Vagina (tissue), 2 donors: ENCODE measurements at regions not wholly inside any gene's neighbourhood (a gene's known extent, or its start where the extent isn't known, plus 50 kb on each side); places are given as distances from the start of the nearest gene placed in this dataset.

Experiments
- DNase-seq, 2 donors: peaks; one replicate each; pipeline ENCODE4 v3.0.0-alpha.2; 2017; ENCODE audit errors: extremely low spot score in 2 of 2
- H3K27ac ChIP-seq: fragments of 200-600 bp; sonication (generic); one replicate; pipeline ENCODE4 v1.5.1; 2019
- H3K27me3 ChIP-seq: fragments of 200-600 bp; sonication (generic); one replicate; pipeline ENCODE4 v1.5.1; 2019
- H3K36me3 ChIP-seq, 2 donors: fragments of 200-600 bp; sonication (generic); one replicate each; pipeline ENCODE4 v1.5.1; 2017 to 2019
- H3K4me1 ChIP-seq: fragments of 200-600 bp; sonication (generic); one replicate; pipeline ENCODE4 v1.5.1; 2019
- H3K4me3 ChIP-seq, 2 donors: fragments of 200-600 bp; sonication (generic); 1 replicate in 1 of 2; 2 replicates in 1 of 2; pipeline ENCODE4 v1.5.1; 2016 to 2019
- H3K9me3 ChIP-seq: fragments of 200-600 bp; sonication (generic); one replicate; pipeline ENCODE4 v1.5.1; 2019
- CTCF ChIP-seq, 3 experiments: fragments of 450-650 bp in 2 of 3; fragments of 200-600 bp in 1 of 3; sonication (generic) in 1 of 3; IDR thresholded peaks; one replicate each; pipeline ENCODE4 v1.5.1; 2017 to 2019; ENCODE audit warnings: antibody characterized with exemption in 3 of 3, mild to moderate bottlenecking in 2 of 3, moderate library complexity in 2 of 3
- POLR2A ChIP-seq, 2 donors: fragments of 450-650 bp; IDR thresholded peaks; one replicate each; pipeline ENCODE4 v1.6.1; 2017; ENCODE audit warnings: antibody characterized with exemption in 2 of 2, mild to moderate bottlenecking in 2 of 2, moderate library complexity in 2 of 2
- POLR2AphosphoS5 ChIP-seq, 2 donors: sonication (generic); formaldehyde crosslinking; IDR thresholded peaks; one replicate each; pipeline ENCODE4 v1.9.0; 2017; ENCODE audit warnings: antibody characterized with exemption in 2 of 2, mild to moderate bottlenecking in 2 of 2, low read depth in 1 of 2; ENCODE audit not compliant: insufficient read depth in 1 of 2
- intact Hi-C: fragments of 100-400 bp; cut with DNase I; formaldehyde crosslinking; loops from one replicate; pipeline ENCODE4 v1.15.1; 2023

- Histone ChIP-seq H3K27me3 (no peaks in the 10 kb centered on the region), H3K4me3 (no peak overlapping the region), H3K36me3 (no peaks in the 10 kb centered on the region), H3K9me3 (no peaks in the 10 kb centered on the region), H3K4me1 (no peaks in the 10 kb centered on the region), H3K27ac (no peak overlapping the region)
- TF ChIP-seq POLR2A (IDR thresholded peaks at IDR 0.05), result no peak
- no peak for TF ChIP-seq POLR2AphosphoS5 (IDR thresholded peaks at IDR 0.05; ENCODE audit: insufficient read depth in 1 of 2, low read depth in 1 of 2)
- no peak for TF ChIP-seq CTCF (IDR thresholded peaks at IDR 0.05)
- intact Hi-C loops, result no loop called here
- no peak for DNase-seq
These were observed 502.9 kb downstream of the PDCD6IP start for GRCh38 chr3:34301313-34301712.

GRCh38 chr3:34305266-34305665, 506.8 kb downstream of the PDCD6IP start:
- TF ChIP-seq POLR2A (IDR thresholded peaks at IDR 0.05) (no peak), POLR2AphosphoS5 (IDR thresholded peaks at IDR 0.05; ENCODE audit: insufficient read depth in 1 of 2, low read depth in 1 of 2) (no peak), CTCF (IDR thresholded peaks at IDR 0.05) (no peak)
- no peak overlapping the region for H3K27ac ChIP-seq
- H3K36me3 ChIP-seq, result no peaks in the 10 kb centered on the region
- H3K9me3 ChIP-seq, result no peaks in the 10 kb centered on the region
- intact Hi-C loops, result no loop called here
- no peaks in the 10 kb centered on the region for H3K4me1 ChIP-seq
- no peak overlapping the region for H3K4me3 ChIP-seq
- no peaks in the 10 kb centered on the region for H3K27me3 ChIP-seq
- no peak for DNase-seq

GRCh38 chr3:34312684-34313083, 514.3 kb downstream of the PDCD6IP start:
- Histone ChIP-seq H3K4me3 (no peak overlapping the region), H3K4me1 (no peaks in the 10 kb centered on the region), H3K36me3 (no peaks in the 10 kb centered on the region), H3K9me3 (no peaks in the 10 kb centered on the region), H3K27ac (no peak overlapping the region), H3K27me3 (no peaks in the 10 kb centered on the region)
- intact Hi-C loops, result no loop called here
- no peak for DNase-seq
- TF ChIP-seq POLR2AphosphoS5 (IDR thresholded peaks at IDR 0.05; ENCODE audit: insufficient read depth in 1 of 2, low read depth in 1 of 2), result no peak
- no peak for TF ChIP-seq POLR2A (IDR thresholded peaks at IDR 0.05)
- TF ChIP-seq CTCF (IDR thresholded peaks at IDR 0.05), result no peak

- H3K9me3 ChIP-seq, result no peaks in the 10 kb centered on the region
- TF ChIP-seq POLR2AphosphoS5 (IDR thresholded peaks at IDR 0.05; ENCODE audit: insufficient read depth in 1 of 2, low read depth in 1 of 2), result no peak
- no peak for TF ChIP-seq POLR2A (IDR thresholded peaks at IDR 0.05)
- no peak for TF ChIP-seq CTCF (IDR thresholded peaks at IDR 0.05)
- no peaks in the 10 kb centered on the region for H3K27me3 ChIP-seq
- H3K4me1 ChIP-seq, result no peaks in the 10 kb centered on the region
- no peaks in the 10 kb centered on the region for H3K36me3 ChIP-seq
- no peak for DNase-seq
- intact Hi-C loops, result no loop called here
- no peak overlapping the region for H3K4me3 ChIP-seq
- no peak overlapping the region for H3K27ac ChIP-seq
These were observed 521.5 kb downstream of the PDCD6IP start for GRCh38 chr3:34319881-34320280.

GRCh38 chr3:34323517-34323916, 525.1 kb downstream of the PDCD6IP start:
- Histone ChIP-seq H3K27me3 (no peaks in the 10 kb centered on the region), H3K4me1 (no peaks in the 10 kb centered on the region), H3K36me3 (no peaks in the 10 kb centered on the region), H3K27ac (no peak overlapping the region), H3K9me3 (no peaks in the 10 kb centered on the region), H3K4me3 (no peak overlapping the region)
- TF ChIP-seq POLR2AphosphoS5 (IDR thresholded peaks at IDR 0.05; ENCODE audit: insufficient read depth in 1 of 2, low read depth in 1 of 2) (no peak), CTCF (IDR thresholded peaks at IDR 0.05) (no peak), POLR2A (IDR thresholded peaks at IDR 0.05) (no peak)
- DNase-seq, result no peak
- intact Hi-C loops, result no loop called here
